Neural progenitor cell (in vitro differentiated cells): ENCODE measurements at regions not wholly inside any gene's neighbourhood (a gene's known extent, or its start where the extent isn't known, plus 50 kb on each side); places are given as distances from the start of the nearest gene placed in this dataset.

Source experiments
- CTCF ChIP-seq: fragments of 200-600 bp; sonication (generic); IDR thresholded peaks from 2 replicates; pipeline ENCODE4 v1.5.1; 2017; ENCODE audit warnings: antibody characterized with exemption, mild to moderate bottlenecking
- EZH2 ChIP-seq: fragments of 200-600 bp; sonication (generic); IDR thresholded peaks from 2 replicates; pipeline ENCODE4 v1.6.1; 2017; ENCODE audit warnings: antibody characterized with exemption, mild to moderate bottlenecking, moderate library complexity
- EZH2phosphoT487 ChIP-seq: fragments of 200-600 bp; sonication (generic); IDR thresholded peaks from 2 replicates; pipeline ENCODE4 v1.6.1; 2017; ENCODE audit warnings: antibody characterized with exemption

- TF ChIP-seq EZH2 = no peak
- no peak for TF ChIP-seq CTCF
- no peak for TF ChIP-seq EZH2phosphoT487
Measured at GRCh38 chr4:147182041-147182440, 236.4 kb upstream of the TTC29 start.
